ENCODE measurements at regions not wholly inside any gene's neighbourhood (a gene's known extent, or its start where the extent isn't known, plus 50 kb on each side); places are given as distances from the start of the nearest gene placed in this dataset.

- TF ChIP-seq, protein P1, sequence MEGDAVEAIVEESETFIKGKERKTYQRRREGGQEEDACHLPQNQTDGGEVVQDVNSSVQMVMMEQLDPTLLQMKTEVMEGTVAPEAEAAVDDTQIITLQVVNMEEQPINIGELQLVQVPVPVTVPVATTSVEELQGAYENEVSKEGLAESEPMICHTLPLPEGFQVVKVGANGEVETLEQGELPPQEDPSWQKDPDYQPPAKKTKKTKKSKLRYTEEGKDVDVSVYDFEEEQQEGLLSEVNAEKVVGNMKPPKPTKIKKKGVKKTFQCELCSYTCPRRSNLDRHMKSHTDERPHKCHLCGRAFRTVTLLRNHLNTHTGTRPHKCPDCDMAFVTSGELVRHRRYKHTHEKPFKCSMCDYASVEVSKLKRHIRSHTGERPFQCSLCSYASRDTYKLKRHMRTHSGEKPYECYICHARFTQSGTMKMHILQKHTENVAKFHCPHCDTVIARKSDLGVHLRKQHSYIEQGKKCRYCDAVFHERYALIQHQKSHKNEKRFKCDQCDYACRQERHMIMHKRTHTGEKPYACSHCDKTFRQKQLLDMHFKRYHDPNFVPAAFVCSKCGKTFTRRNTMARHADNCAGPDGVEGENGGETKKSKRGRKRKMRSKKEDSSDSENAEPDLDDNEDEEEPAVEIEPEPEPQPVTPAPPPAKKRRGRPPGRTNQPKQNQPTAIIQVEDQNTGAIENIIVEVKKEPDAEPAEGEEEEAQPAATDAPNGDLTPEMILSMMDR (optimal IDR thresholded peaks at IDR 0.05 in 1 of 3, IDR thresholded peaks at IDR 0.05 in 1 of 3, conservative IDR thresholded peaks at IDR 0.05 in 1 of 3; ENCODE audit: extremely low read depth in 1 of 3, insufficient read depth in 2 of 3, low read length in 3 of 3): no peak
- no peak for TF ChIP-seq EZH2 (IDR thresholded peaks at IDR 0.05; ENCODE audit: low read length)
Observed at GRCh38 chr13:24085662-24086061, 74.9 kb upstream of the SPATA13 start.
